PC-3 (cell line): ENCODE measurements at regions not wholly inside any gene's neighbourhood (a gene's known extent, or its start where the extent isn't known, plus 50 kb on each side); places are given as distances from the start of the nearest gene placed in this dataset.

Experiments
- CTCF ChIP-seq: fragments of 300-600 bp; sonication (generic); conservative IDR thresholded peaks from 2 replicates; pipeline ENCODE4 v1.5.1; 2017; ENCODE audit warnings: antibody characterized with exemption, low read depth, mild to moderate bottlenecking, low read length
- EZH2 ChIP-seq: fragments of 300-600 bp; sonication (generic); IDR thresholded peaks from one replicate; pipeline ENCODE4 v1.6.1; 2017; ENCODE audit warnings: antibody characterized with exemption, mild to moderate bottlenecking, low read length; ENCODE audit not compliant: unreplicated experiment

- TF ChIP-seq CTCF (no peak), EZH2 (no peak)
These were observed 162.4 kb upstream of the ZBED5 start for GRCh38 chr11:11020219-11020726.
